Natural killer cell (primary cell): ENCODE measurements at regions not wholly inside any gene's neighbourhood (a gene's known extent, or its start where the extent isn't known, plus 50 kb on each side); places are given as distances from the start of the nearest gene placed in this dataset.

Source experiments
- ATAC-seq, 3 donors: fragments of 150-1000 bp in 2 of 3; fragments of 200-7000 bp in 1 of 3; cut with Tn5 transposase; 1 replicate in 1 of 3; 2 replicates in 2 of 3; pipeline ENCODE4 v1.10.0; 2021; ENCODE audit warnings: mild to moderate bottlenecking in 2 of 3, moderate library complexity in 2 of 3
- DNase-seq, 2 donors: peaks; one replicate each; pipeline versions ENCODE4 v3.0.0 to v3.0.0-alpha.2; 2013 to 2021; ENCODE audit warnings: mixed read lengths in 1 of 2
- H3K27ac ChIP-seq: one replicate; pipeline ENCODE4 v1.5.1; 2013; ENCODE audit warnings: mild to moderate bottlenecking, low read length
- H3K27me3 ChIP-seq: one replicate; pipeline ENCODE4 v1.6.1; 2013; ENCODE audit warnings: low read length; ENCODE audit not compliant: control insufficient read depth, insufficient read depth
- H3K36me3 ChIP-seq: one replicate; pipeline ENCODE4 v1.6.1; 2013; ENCODE audit warnings: low read length; ENCODE audit not compliant: control insufficient read depth, insufficient read depth
- H3K4me1 ChIP-seq: one replicate; pipeline ENCODE4 v1.6.1; 2013; ENCODE audit warnings: low read length; ENCODE audit not compliant: control insufficient read depth, insufficient read depth
- H3K4me3 ChIP-seq: one replicate; pipeline ENCODE4 v1.5.1; 2013; ENCODE audit warnings: low read length
- H3K9me3 ChIP-seq: one replicate; pipeline ENCODE4 v1.6.1; 2013; ENCODE audit warnings: low read length; ENCODE audit not compliant: control insufficient read depth, insufficient read depth
- H3K27ac Mint-ChIP-seq, 2 donors: one replicate each; pipeline ENCODE4 v1.8.0; 2022; ENCODE audit warnings: mild to moderate bottlenecking in 2 of 2, mixed read lengths in 2 of 2, moderate library complexity in 1 of 2
- H3K27me3 Mint-ChIP-seq, 2 donors: one replicate each; pipeline ENCODE4 v1.8.0; 2022; ENCODE audit warnings: low read depth in 2 of 2, mixed read lengths in 2 of 2
- H3K36me3 Mint-ChIP-seq: one replicate; pipeline ENCODE4 v1.8.0; 2022; ENCODE audit warnings: mixed read lengths
- H3K4me1 Mint-ChIP-seq, 2 donors: one replicate each; pipeline ENCODE4 v1.8.0; 2022; ENCODE audit warnings: mixed read lengths in 2 of 2
- H3K4me3 Mint-ChIP-seq: one replicate; pipeline ENCODE4 v1.8.0; 2022; ENCODE audit warnings: mild to moderate bottlenecking, moderate library complexity, mixed read lengths
- H3K9me3 Mint-ChIP-seq, 2 donors: one replicate each; pipeline ENCODE4 v1.8.0; 2022; ENCODE audit warnings: mixed read lengths in 2 of 2
- CTCF ChIP-seq: fragments of 200-600 bp; IDR thresholded peaks from one replicate; pipeline ENCODE4 v1.8.0; 2022; ENCODE audit warnings: antibody characterized with exemption
- WGBS: methylation state at CpG from one replicate; pipeline ENCODE4 v1.1.7; 2013; ENCODE audit warnings: missing lambda C conversion rate; ENCODE audit not compliant: insufficient coverage; 5-methylcytosine and 5-hydroxymethylcytosine counted together
- intact Hi-C: fragments of 100-400 bp; cut with micrococcal nuclease; formaldehyde crosslinking; loops from one replicate; pipeline ENCODE4 v1.14.2; 2022

DNA sequence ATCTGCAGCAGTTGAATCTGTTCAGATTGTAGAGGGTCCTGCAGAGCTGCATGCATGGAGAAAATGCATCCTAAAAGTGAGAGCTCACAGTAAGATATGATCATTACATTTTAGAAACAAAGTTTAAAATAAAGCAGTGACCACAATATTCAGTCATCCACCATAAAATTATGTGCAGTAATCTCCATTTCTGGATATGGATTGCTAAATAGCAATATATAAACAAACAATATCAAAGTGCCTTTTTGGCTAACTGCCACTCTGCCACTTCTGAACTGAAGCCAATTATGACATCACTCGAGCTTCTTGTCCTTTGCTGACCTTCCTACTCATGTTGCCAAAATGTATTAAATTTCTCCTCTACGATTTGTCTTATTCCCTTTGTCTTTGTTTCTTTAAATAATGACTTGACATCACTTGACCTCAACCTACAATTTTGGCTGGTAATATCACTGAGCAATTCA, 262.0 kb upstream of the CXADR start:
- H3K9me3 Mint-ChIP-seq: peaks cover 14 to 24% of the 10 kb centered on the region in 2 donors
- peaks cover 8% of the 10 kb centered on the region for H3K36me3 Mint-ChIP-seq
- H3K4me3 Mint-ChIP-seq: no peak overlapping the region
- H3K27ac ChIP-seq: no peak overlapping the region
- ATAC-seq (no peak), DNase-seq (no peak)
- intact Hi-C loops: no loop called here
- H3K4me1 ChIP-seq: no peaks in the 10 kb centered on the region
- H3K36me3 ChIP-seq: no peaks in the 10 kb centered on the region
- H3K27me3 ChIP-seq: no peaks in the 10 kb centered on the region
- H3K4me1 Mint-ChIP-seq: no peaks in the 10 kb centered on the region
- 77% methylated on average over 2 of the region's 2 CpGs for WGBS
- H3K27me3 Mint-ChIP-seq: no peaks in the 10 kb centered on the region
- TF ChIP-seq CTCF: no peak
- no peak overlapping the region for H3K27ac Mint-ChIP-seq
- H3K9me3 ChIP-seq: peaks cover 3% of the 10 kb centered on the region
- no peak overlapping the region for H3K4me3 ChIP-seq

DNA sequence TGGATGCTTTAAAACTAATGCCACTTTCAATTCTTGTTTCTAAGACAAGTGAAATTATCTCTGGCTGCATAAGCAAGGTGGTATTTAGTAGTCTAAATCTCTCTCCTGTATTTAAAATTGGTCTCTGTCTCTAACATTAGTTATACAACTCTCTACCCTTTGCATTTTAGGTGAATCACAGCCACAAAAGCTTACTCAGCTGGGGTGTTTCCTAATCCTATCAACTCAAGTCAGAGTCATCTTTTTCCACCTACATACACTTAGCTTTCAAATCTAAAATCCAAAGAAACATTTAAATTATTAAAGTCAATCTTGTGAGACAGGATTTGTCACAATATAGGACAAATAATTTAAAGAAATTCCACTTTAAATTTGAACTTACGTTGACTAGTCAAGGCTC, 255.1 kb upstream of the CXADR start:
- H3K36me3 Mint-ChIP-seq: no peaks in the 10 kb centered on the region
- ATAC-seq (no peak), DNase-seq (no peak)
- H3K4me1 ChIP-seq: no peaks in the 10 kb centered on the region
- H3K4me3 ChIP-seq: no peak overlapping the region
- peaks cover 19 to 22% of the 10 kb centered on the region in 2 donors for H3K9me3 Mint-ChIP-seq
- no peaks in the 10 kb centered on the region for H3K27me3 Mint-ChIP-seq
- intact Hi-C loops: no loop called here
- no peak overlapping the region for H3K27ac Mint-ChIP-seq
- H3K9me3 ChIP-seq: no peaks in the 10 kb centered on the region
- no CpG with 5 or more reads among the region's 1 CpG for WGBS
- H3K36me3 ChIP-seq: no peaks in the 10 kb centered on the region
- H3K4me3 Mint-ChIP-seq: no peak overlapping the region
- H3K4me1 Mint-ChIP-seq: no peaks in the 10 kb centered on the region
- no peak for TF ChIP-seq CTCF
- no peaks in the 10 kb centered on the region for H3K27me3 ChIP-seq
- H3K27ac ChIP-seq: no peak overlapping the region

- Histone ChIP-seq H3K4me1 (no peaks in the 10 kb centered on the region), H3K4me3 (no peak overlapping the region), H3K27ac (no peak overlapping the region), H3K36me3 (no peaks in the 10 kb centered on the region), H3K27me3 (no peaks in the 10 kb centered on the region), H3K9me3 (no peaks in the 10 kb centered on the region)
- Mint-ChIP-seq H3K27ac (no peak overlapping the region), H3K36me3 (no peaks in the 10 kb centered on the region), H3K9me3 (peaks cover 7 to 9% of the 10 kb centered on the region in 2 donors), H3K4me1 (no peaks in the 10 kb centered on the region), H3K4me3 (no peak overlapping the region), H3K27me3 (no peaks in the 10 kb centered on the region)
- ATAC-seq: no peak
- DNase-seq: no peak
- intact Hi-C loops: no loop called here
- no peak for TF ChIP-seq CTCF
- WGBS: no CpG with 5 or more reads among the region's 2 CpGs
Measured at GRCh38 chr21:17264182-17264581, 248.7 kb upstream of the CXADR start.

GRCh38 chr21:17269760-17270159, 243.1 kb upstream of the CXADR start:
- TF ChIP-seq CTCF: no peak
- H3K36me3 ChIP-seq: no peaks in the 10 kb centered on the region
- no peak overlapping the region for H3K4me3 Mint-ChIP-seq
- no CpG with 5 or more reads among the region's 3 CpGs for WGBS
- intact Hi-C loops: no loop called here
- DNase-seq (no peak), ATAC-seq (no peak)
- no peaks in the 10 kb centered on the region for H3K4me1 ChIP-seq
- H3K4me3 ChIP-seq: no peak overlapping the region
- no peaks in the 10 kb centered on the region for H3K36me3 Mint-ChIP-seq
- no peaks in the 10 kb centered on the region for H3K27me3 Mint-ChIP-seq
- H3K27ac Mint-ChIP-seq: no peak overlapping the region
- no peak overlapping the region for H3K27ac ChIP-seq
- no peaks in the 10 kb centered on the region for H3K27me3 ChIP-seq
- no peaks in the 10 kb centered on the region for H3K9me3 ChIP-seq
- H3K9me3 Mint-ChIP-seq: peaks cover 17 to 19% of the 10 kb centered on the region in 2 donors
- H3K4me1 Mint-ChIP-seq: no peaks in the 10 kb centered on the region
